RKO (cell line): ENCODE measurements at regions not wholly inside any gene's neighbourhood (a gene's known extent, or its start where the extent isn't known, plus 50 kb on each side); places are given as distances from the start of the nearest gene placed in this dataset.

Experiments used
- DNase-seq: peaks from one replicate; pipeline ENCODE4 v3.0.0-alpha.2; 2016; ENCODE audit warnings: low spot score

GRCh38 chr5:3542769-3543168, 52.9 kb upstream of the IRX1 start:
- DNase-seq: no peak

GRCh38 chr5:3542158-3542557, 53.5 kb upstream of the IRX1 start:
- DNase-seq: no peak

GRCh38 chr5:3538886-3539285, 56.7 kb upstream of the IRX1 start:
- DNase-seq: no peak

DNA sequence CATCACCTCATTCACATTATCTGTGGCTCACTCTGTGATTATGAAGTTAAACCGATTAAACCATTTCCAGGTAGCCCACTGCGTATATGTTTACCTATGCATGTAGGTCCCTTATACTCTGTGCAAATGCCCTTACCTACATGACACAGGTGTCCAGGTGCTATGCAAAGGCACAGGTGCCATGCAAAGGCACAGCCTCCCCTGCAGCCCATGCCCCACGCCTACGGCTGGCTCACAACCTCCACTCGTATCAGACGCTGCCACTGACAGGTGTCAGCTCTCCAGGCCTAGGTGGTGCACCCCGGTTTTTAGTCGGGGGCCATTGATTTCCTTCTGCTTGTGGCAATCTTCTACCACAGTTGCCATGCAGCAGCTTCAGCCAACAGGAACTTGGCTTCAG, 57.7 kb upstream of the IRX1 start:
- no peak for DNase-seq

DNA sequence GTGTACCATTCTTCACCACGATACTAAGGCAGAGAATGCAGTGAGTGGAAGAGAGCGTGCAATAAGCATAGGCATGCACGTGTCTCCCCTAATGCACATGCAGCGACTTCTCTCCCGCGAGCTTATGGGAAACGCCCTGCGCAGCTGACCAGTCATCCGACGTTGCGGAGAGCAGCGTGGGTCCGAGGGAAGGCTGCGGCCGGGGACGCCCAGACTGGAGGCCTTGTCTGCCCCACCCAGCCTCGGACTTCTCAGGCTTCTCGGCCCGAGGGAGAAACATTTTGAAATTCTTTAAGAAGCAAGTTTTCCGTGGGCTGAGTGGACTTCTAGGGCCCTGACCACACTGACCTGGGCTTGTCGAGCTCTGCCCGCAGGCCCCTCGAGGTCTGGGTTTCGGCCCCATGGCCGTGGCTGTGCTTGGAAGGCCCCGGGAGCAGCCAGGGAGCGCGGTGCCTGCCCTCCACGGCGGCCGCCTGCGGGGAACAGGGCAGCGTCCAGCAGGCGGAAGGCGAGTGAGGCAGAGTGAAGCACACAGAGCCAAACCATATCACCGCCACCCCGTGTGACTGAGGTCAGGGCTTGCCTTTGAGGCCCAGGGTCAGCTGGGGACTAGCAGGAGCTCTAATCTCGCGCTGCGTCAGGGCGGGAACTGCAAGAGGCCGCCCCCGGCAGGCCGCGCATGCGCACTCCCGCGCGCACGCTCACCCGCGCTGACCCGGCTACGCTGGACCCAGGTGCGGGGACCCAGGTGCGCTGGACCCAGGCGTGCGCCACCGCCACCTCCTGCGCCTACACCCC, 60.0 kb upstream of the IRX1 start:
- no peak for DNase-seq

DNA sequence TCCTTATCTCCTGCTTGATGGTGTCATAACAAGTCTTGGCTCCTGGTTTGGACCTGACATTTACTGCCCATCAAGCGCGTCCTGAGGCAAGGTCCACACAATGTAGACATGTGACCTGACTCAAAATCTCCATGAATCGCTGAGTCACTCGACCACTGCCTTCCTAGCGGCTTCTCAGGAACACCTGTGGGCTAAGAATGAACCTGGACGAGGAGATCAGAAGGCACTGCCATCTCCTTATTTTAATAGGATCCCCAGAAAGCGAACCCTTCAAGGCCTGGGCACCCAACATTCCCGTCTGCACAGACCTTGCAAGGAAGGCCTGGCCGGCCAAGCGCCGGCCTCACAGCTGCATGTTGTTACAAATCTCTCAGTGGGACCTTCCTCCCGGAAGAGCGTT, 60.6 kb upstream of the IRX1 start:
- DNase-seq: no peak

GRCh38 chr5:3531320-3531986, 64.2 kb upstream of the IRX1 start:
- DNase-seq: no peak

GRCh38 chr5:3530251-3530650, 65.4 kb upstream of the IRX1 start:
- DNase-seq: no peak

DNA sequence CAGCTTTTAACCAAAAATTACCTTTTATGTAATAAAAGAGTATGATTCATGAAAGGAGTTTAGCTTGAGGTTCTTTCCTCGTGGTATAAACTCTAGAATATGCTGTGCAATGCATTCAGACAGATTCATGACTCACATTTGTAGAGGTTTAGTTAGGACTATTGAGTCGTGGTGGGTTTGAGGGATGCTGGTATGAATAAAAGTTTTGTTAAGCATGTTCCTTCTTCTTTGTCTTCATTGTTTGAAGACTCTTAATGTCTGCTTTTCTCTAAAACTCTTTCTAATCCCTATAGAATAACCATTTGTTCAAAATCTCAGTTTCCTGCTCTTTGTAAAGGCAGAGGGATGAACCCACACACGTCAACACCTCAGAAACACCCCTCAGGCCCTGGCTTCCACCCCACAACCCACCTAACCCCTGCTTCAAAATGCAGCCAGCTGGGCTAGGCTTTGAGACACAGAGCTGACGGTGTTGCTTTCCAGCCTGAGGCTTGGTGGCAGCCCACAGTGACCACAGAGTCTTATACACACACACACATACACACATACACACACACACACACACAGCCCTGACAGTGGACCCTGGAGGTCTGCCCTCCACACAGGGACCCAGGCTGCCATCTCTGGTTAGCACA, 69.0 kb upstream of the IRX1 start:
- DNase-seq: no peak

- no peak for DNase-seq
These were observed 73.1 kb upstream of the IRX1 start for GRCh38 chr5:3522491-3522890.

DNA sequence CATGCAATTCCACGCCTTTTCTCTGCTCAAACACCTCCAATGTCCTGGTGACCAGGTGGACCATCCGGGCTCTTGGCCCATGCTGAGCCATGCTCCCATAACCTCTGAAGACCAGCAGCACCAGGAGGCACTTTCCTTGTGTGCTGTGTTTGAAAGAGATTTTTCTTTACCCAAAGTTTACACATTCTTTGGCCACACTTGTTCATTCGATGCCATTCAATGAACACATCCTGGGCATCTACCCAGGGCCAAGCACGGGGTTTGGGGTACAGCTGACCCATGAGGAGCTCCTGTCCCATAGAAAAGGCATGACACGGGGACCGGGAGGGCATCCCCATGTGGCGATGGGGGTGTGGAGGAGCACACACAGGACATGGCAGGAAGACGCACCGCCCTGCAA, 77.1 kb upstream of the IRX1 start:
- DNase-seq: no peak

DNA sequence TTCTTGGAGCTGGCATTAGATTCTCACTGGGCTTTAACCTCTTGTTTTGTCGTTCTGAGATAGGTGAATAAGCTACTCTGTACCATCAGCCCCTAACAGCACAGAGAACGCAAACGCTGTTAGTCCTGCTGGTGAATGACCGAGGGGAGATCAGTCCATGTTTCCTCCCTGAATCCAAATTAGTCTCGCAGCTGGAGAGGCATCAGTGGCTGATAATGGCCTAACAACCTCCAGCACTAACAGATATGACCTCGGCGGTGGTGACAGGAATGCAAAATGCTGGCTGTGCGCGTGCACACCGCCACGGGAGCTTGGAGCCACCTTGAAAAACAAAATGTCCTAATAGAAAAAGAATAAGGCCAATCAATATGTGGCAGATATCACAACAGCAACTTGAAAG, 77.6 kb upstream of the IRX1 start:
- DNase-seq: no peak

GRCh38 chr5:3517348-3517747, 78.3 kb upstream of the IRX1 start:
- no peak for DNase-seq

- DNase-seq: no peak
These were observed 83.1 kb upstream of the IRX1 start for GRCh38 chr5:3512361-3513095.

DNA sequence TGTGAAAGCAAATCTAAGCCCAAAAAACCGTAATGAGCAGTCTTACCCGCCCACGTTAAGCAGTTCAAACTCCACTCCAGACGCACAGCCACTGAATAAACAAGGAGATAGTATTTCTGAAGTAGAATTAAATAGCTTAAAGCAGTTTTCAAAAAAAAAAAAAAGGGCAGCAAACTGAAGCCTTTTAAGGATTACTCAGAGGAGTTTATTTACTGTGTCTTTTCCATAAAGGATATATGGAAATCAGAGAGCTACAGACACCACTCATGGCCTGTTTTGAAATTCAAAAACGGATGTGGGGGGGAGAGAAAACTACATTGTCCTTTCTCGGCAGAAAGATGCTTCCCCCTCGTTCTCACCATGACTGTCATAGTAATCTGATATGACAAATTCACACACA, 83.7 kb upstream of the IRX1 start:
- DNase-seq: no peak

GRCh38 chr5:3511519-3511918, 84.1 kb upstream of the IRX1 start:
- DNase-seq: no peak

DNA sequence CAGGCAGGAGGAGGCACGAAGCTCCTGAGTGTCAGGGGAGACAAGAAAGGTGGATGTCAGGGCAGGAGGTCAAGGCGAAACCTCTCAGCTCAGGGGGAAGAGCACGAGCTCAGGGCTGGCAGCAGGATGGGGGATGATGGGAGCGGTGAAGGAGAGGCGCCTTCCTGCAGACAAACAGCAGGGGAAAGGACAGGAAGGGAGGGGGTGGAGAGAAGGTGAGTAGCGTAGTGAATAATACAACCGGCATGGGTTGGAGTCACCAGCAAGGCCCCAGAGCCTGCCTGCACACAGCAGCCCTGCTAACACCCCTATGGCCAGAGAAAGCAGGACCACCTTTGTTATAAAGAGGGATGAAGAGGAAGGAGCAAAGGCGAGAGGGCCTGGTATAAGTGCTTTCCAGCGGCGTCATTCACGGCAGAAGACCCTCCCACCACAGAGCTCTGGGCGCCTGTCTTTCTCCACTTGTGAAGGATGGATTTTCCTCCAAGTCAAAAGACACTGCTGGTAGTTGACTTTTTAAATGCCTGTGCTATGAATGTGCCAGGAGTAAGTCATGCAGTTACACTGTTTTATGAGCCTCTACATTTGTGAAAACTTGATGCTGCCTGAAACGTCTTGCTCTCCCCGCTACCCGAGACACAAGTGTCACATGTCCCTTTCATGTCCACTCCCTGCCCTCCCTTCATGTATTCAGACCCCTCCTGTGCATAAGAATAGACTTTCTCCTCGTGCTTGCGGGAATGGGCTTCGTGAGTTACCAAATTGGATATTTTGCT, 84.8 kb upstream of the IRX1 start:
- no peak for DNase-seq

DNA sequence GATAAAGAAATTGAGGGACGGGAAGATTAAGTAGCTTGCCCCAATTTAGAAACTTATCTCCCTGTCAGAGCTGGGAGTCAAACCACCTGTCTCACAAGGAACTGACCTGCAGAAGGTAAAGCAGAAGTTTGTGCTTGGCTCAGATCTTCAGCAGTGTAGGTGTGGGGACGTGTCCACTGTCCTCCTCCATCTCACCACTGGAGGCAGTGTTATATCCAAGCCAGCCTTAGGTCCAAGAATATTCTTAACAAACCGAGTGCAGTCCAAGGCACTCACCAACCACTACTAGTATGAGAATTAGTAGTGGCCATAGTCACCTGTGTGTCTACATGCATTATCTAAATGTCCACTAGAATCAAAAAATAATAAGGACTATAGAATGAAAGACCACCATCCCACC, 86.3 kb upstream of the IRX1 start:
- no peak for DNase-seq

DNA sequence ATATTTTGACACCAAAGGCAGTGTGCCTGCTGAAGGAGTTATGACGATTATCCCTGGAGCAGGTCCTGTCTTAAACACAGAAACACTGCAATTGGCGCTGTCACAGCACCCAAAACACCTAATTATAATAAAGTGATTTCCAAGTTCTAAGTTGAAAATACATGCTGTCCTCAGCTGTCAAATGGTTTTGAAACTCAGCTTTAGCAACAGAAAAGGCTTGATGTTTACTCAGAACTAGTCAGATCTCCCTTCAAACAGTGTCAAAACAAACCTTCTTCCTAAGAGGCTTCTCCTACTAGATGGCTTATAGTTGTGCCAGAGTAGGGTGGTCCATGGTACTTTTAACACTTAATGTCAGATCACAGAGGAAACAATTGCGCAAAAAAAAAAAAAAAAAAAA, 87.2 kb upstream of the IRX1 start:
- no peak for DNase-seq

DNA sequence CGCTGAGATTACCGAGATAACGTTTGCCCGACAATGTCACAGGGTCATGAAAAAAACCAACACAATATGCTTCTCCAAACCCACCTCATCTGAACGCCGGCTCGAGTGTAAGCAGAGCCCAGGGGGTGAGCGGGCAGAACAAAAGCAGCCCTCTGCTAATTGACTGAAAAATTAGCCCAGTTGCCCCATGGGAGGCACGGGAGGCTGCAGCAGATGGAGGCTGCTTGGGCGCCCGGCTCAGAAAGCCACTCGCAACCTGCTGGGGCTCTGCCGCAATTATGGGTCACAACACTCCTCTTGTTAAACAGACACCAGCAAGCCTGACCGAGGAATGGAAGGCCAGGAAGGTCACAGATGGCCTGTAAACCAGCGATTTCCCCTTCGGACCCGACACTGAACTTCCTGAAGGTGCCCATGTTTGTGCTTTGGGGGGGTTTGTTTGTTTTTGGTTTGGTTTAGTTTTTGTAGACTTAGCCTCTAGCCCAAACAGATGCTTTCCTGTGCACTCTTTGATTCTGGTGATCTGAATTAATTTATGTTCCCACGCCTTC, 104.6 kb upstream of the IRX1 start:
- DNase-seq: no peak

GRCh38 chr5:3489239-3489843, 106.3 kb upstream of the IRX1 start:
- no peak for DNase-seq
